HG03520 (cell line): ENCODE measurements at regions not wholly inside any gene's neighbourhood (a gene's known extent, or its start where the extent isn't known, plus 50 kb on each side); places are given as distances from the start of the nearest gene placed in this dataset.
"Not testable (repeated sequence)": the region's sequence is repeated elsewhere in the genome, so short reads cannot be mapped to it uniquely, and the experiment has no call there.

Source experiments
- ATAC-seq: cut with Tn5 transposase; IDR thresholded peaks from one replicate; pipeline ENCODE4 v1.9.1; 2021; ENCODE audit warnings: mild to moderate bottlenecking, moderate library complexity; ENCODE audit not compliant: unreplicated experiment

DNA sequence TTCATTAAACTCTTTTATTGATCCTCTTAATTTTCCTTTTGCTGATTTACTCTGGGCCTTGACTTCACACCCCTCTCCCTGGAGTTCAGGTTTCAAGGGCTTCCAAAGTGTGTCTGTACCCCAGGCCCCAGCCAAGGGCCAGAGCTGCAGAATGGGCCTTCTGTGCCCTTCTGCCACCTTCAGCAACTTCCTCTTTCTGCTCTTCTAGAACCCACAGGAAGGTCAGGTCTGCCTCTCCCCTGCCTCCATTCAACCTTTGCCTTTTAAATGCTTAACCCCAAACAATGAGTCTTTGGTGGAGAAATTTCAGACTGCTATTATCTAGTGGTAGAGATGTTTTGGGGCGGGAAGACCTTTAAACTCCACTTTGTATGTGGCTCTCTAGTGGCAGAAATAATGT, 63.1 kb downstream of the TSN start:
- ATAC-seq: no peak

GRCh38 chr2:121819846-121820245, 64.4 kb downstream of the TSN start:
- no peak for ATAC-seq

- ATAC-seq: no peak
These were observed 66.2 kb downstream of the TSN start for GRCh38 chr2:121821476-121822158.

DNA sequence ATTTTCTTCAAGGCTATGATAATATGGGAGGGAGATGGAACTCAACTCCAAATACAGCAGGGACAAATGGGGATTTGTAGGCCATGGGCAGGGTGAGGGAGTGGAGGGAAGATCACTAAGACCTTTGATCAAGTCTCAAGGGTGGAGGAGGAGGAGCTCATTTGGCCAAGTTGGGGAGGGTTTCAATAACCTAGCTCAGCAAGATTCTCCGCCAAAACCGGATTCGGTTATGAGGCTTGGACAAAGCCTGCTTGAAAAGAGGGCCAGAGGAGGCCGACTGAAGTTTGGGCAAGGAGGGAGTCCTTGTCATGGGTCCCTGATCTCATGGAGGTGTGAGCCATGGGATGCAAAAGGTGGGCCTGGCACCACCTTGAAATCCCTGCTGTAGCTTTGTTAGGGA, 68.8 kb downstream of the TSN start:
- ATAC-seq: no peak

GRCh38 chr2:121825003-121825950, 69.8 kb downstream of the TSN start:
- ATAC-seq: no peak

- no peak for ATAC-seq
These were observed 70.6 kb downstream of the TSN start for GRCh38 chr2:121826036-121826435.

DNA sequence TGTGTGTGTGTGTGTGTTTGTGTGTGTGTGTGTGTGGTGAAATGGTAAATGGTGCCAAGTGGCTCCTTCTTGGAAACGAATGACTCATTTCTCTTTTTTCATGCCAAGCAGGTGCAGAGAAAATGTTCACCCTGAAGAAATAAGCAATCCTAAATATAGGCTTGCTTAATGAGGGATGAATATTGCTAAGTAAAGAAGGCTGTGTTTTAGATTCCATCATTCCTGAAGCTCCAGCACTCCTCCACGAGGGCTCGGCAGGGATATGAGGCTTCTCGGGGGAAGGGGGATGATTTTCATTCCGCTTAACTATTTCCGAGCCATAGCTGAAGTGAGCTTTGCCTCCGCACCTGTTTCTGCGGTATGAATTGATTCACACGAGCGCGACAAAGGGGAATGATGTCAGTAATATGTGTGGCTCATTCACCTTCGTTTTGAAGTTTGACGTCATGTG, 72.9 kb downstream of the TSN start:
- ATAC-seq: no peak

- no peak for ATAC-seq
These were observed 75.4 kb downstream of the TSN start for GRCh38 chr2:121830809-121831208.

- no peak for ATAC-seq
These were observed 76.4 kb downstream of the TSN start for GRCh38 chr2:121831841-121832240.

GRCh38 chr2:121832412-121833357, 77.2 kb downstream of the TSN start:
- ATAC-seq: no peak

DNA sequence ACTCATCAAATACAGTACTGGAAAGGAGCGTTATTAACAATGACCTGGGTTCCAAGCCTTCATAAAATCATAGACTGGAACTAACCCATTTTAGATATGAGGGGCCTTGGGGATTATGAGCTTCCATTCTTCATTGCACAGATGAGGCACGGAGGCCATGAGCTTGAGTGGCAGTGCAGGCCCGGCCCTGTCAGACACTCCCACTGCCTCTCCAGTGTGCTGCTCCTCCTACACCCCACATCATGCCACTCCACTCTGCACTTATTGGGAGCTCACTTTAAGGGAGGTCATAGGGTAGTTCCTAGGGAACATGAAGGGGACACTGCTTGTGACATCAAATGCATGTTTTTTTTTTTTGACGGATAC, 77.9 kb downstream of the TSN start:
- no peak for ATAC-seq

- ATAC-seq: no peak
These were observed 81.2 kb downstream of the TSN start for GRCh38 chr2:121836611-121837010.

DNA sequence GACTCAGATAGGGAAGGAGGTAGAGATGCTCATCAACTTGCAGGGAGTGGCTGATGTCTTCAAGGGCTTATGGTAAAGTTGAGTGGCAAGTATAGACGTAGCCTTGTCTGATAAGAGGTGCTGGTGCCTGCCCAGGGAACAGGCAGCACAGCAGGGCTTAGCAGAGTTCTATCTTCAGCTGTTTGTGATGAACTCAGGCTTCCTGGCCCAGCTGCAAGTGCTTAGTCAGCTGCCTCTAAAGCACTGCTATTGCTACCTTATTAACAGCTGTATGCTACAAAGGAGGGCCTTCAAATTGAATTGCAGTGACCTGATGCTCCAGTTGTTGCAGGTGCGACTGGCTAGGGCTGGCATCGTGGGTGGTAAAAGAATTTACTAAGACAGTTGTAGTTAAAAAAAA, 82.1 kb downstream of the TSN start:
- no peak for ATAC-seq

GRCh38 chr2:121838551-121838950, 83.1 kb downstream of the TSN start:
- no peak for ATAC-seq

GRCh38 chr2:121839584-121839983, 84.1 kb downstream of the TSN start:
- no peak for ATAC-seq

GRCh38 chr2:121849236-121849635, 93.8 kb downstream of the TSN start:
- no peak for ATAC-seq

GRCh38 chr2:121853149-121853548, 97.7 kb downstream of the TSN start:
- ATAC-seq: not testable (repeated sequence)

DNA sequence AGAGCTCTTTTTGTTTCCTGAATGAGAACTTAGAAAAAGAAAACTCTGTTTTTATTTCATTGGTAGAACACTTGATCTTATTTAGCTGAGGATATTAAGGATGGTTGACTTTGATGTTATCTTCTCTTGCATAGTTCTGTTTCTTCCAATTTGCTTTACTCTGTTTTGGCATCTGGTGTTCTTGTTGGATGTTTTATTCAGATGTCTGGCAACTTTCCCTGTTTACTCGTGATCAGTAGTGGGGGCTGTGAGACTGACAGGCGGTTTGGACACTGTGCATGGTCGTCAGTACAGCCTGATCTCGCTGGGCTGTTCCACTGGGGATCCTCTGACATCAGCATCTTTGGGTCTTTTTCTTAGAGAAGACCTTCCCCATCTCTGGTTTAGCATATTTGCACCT, 100.1 kb downstream of the TSN start:
- no peak for ATAC-seq

- ATAC-seq: no peak
These were observed 100.9 kb downstream of the TSN start for GRCh38 chr2:121856360-121856759.

GRCh38 chr2:121858369-121858768, 102.9 kb downstream of the TSN start:
- no peak for ATAC-seq

DNA sequence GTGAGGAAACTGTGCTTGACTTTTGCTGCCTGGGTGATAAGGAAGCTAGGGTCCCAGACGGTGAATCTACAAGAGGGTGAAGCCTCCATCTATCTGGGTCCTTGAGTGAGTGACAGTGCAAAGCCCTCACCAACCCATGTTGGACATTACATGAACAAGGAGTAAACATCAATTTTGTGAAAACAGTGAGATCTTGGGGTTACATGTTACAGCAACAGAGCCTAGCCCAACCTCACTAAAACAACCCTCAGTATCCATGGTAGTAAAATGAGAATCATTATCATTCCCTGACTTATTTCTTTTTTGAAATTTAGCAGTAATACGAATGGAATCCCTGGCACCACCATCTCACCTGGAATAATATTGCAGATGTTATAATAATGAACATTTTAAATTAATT, 103.4 kb downstream of the TSN start:
- no peak for ATAC-seq
